ENCODE measurements at regions not wholly inside any gene's neighbourhood (a gene's known extent, or its start where the extent isn't known, plus 50 kb on each side); places are given as distances from the start of the nearest gene placed in this dataset.

- H3K79me2 ChIP-seq (ENCODE audit: control insufficient read depth in 1 of 2, insufficient read depth in 2 of 2, low read length in 2 of 2), result no peaks in the 10 kb centered on the region
- no peaks in the 10 kb centered on the region for H3K4me1 ChIP-seq (replicated peaks in 1 of 4; ENCODE audit: control insufficient read depth in 3 of 4, insufficient read depth in 4 of 4, low read length in 3 of 4)
- H3K4me3 ChIP-seq (ENCODE audit: extremely low read depth in 1 of 4, insufficient read depth in 2 of 4, low read depth in 3 of 4, low read length in 4 of 4), result no peak overlapping the region
- ChIA-PET CTCF (ENCODE audit: partially characterized antibody) (interaction anchor here (1.9 kb wide), 1 partner anchor 11 kb away, joined by 7 read pairs; no protein-coding TSS in a partner anchor), POLR2A (ENCODE audit: partially characterized antibody) (no interaction called here)
- DNase-seq (ENCODE audit: low read depth in 1 of 2, low spot score in 2 of 2), result no peak
- no peak overlapping the region for H2BK5ac ChIP-seq (ENCODE audit: low read depth, low read length)
- H4K8ac ChIP-seq (ENCODE audit: extremely low read depth, insufficient read depth, low read length), result no peak overlapping the region
- WGBS, 2 experiments (ENCODE audit: extremely low coverage in 1 of 2, insufficient coverage in 1 of 2, insufficient read length in 1 of 2, insufficient replicate concordance in 2 of 2, low coverage in 1 of 2, low lambda C conversion rate in 2 of 2, missing lambda C conversion rate in 1 of 2), result 91% methylated on average over 7 of the region's 7 CpGs; no CpG with 5 or more reads in 1 of the 2 experiments
- no peak overlapping the region for H3K4ac ChIP-seq (replicated peaks; ENCODE audit: insufficient read length, low read depth, low read length)
- TF ChIP-seq HDAC6 (IDR thresholded peaks at IDR 0.05; ENCODE audit: low read depth, low read length) (no peak), BACH1 (IDR thresholded peaks at IDR 0.05; ENCODE audit: low read length) (no peak)
- no peak overlapping the region for H4K91ac ChIP-seq (replicated peaks; ENCODE audit: insufficient read length, low read length)
- no peak overlapping the region for H4K5ac ChIP-seq (ENCODE audit: insufficient read length, low read depth, low read length)
- no peak overlapping the region for H2BK20ac ChIP-seq (ENCODE audit: low read length)
- no peaks in the 10 kb centered on the region for H3K9me3 ChIP-seq (ENCODE audit: insufficient read depth in 2 of 2, low read depth in 1 of 2, low read length in 1 of 2)
- H2BK120ac ChIP-seq (replicated peaks; ENCODE audit: low read depth, low read length), result no peak overlapping the region
- no peaks in the 10 kb centered on the region for H3K36me3 ChIP-seq (ENCODE audit: control insufficient read depth in 2 of 4, insufficient read depth in 4 of 4, low read length in 3 of 4)
- H2AK5ac ChIP-seq (ENCODE audit: low read depth, low read length), result no peak overlapping the region
- no peak overlapping the region for H3K18ac ChIP-seq (ENCODE audit: extremely low read depth, low read length)
- no peak overlapping the region for H2BK12ac ChIP-seq (ENCODE audit: low read depth, low read length)
- H3K9ac ChIP-seq (replicated peaks in 1 of 4; ENCODE audit: extremely low read depth in 1 of 4, low read depth in 3 of 4, low read length in 3 of 4), result no peak overlapping the region
- FAIRE-seq, result no peak
- no peak overlapping the region for H2AFZ ChIP-seq (ENCODE audit: low read length)
- no peaks in the 10 kb centered on the region for H3K27me3 ChIP-seq (replicated peaks in 1 of 4; ENCODE audit: control insufficient read depth in 3 of 4, extremely low read depth in 1 of 4, insufficient read depth in 3 of 4, low read length in 3 of 4)
- no peaks in the 10 kb centered on the region for H4K20me1 ChIP-seq (replicated peaks in 1 of 2; ENCODE audit: control insufficient read depth in 1 of 2, insufficient read depth in 2 of 2, low read length in 2 of 2)
- no peaks in the 10 kb centered on the region for H3K23me2 ChIP-seq (ENCODE audit: low read depth, low read length)
- H3K27ac ChIP-seq (ENCODE audit: low read depth, low read length), result no peak overlapping the region
- H3K4me2 ChIP-seq (ENCODE audit: insufficient read depth in 1 of 2, low read depth in 2 of 2, low read length in 2 of 2), result no peak overlapping the region
- H3K14ac ChIP-seq (ENCODE audit: insufficient read length), result no peak overlapping the region
- H3K56ac ChIP-seq (replicated peaks; ENCODE audit: insufficient read length, low read depth, low read length), result no peak overlapping the region
- no peaks in the 10 kb centered on the region for H3K79me1 ChIP-seq (ENCODE audit: low read depth, low read length)
- no peak overlapping the region for H2BK15ac ChIP-seq (ENCODE audit: low read length)
- no peak overlapping the region for H3K23ac ChIP-seq (ENCODE audit: insufficient read length)
Measured at GRCh38 chr2:60163691-60164090, 389.8 kb downstream of the BCL11A start.
